HL-60 (cell line): ENCODE measurements at regions not wholly inside any gene's neighbourhood (a gene's known extent, or its start where the extent isn't known, plus 50 kb on each side); places are given as distances from the start of the nearest gene placed in this dataset.

Experiments used
- DNase-seq, 2 experiments: peaks; one replicate each; pipeline ENCODE4 v3.0.0-alpha.2; 2010 to 2020; ENCODE audit warnings: low read depth in 1 of 2, low spot score in 1 of 2
- H3K27ac ChIP-seq: fragments of 250-450 bp; sonication (Bioruptor Pico); replicated peaks from 2 replicates; pipeline ENCODE4 v1.5.1; 2020; ENCODE audit warnings: mild to moderate bottlenecking, moderate library complexity
- H3K27me3 ChIP-seq: fragments of 250-450 bp; sonication (Bioruptor Pico); 2 replicates; pipeline ENCODE4 v1.5.1; 2021; ENCODE audit warnings: mild to moderate bottlenecking, moderate library complexity; ENCODE audit not compliant: insufficient read depth, poor library complexity, severe bottlenecking
- H3K4me3 ChIP-seq: replicated peaks from 2 replicates; pipeline ENCODE4 v1.5.1; 2011; ENCODE audit warnings: mild to moderate bottlenecking, control low read depth, low read length; ENCODE audit not compliant: insufficient read depth
- CTCF ChIP-seq: IDR thresholded peaks from one replicate; pipeline ENCODE4 v1.5.1; 2011; ENCODE audit warnings: low read length, control low read depth, inconsistent platforms; ENCODE audit not compliant: insufficient read depth
- GABPA ChIP-seq: IDR thresholded peaks from 2 replicates; pipeline ENCODE4 v1.6.1; 2012; ENCODE audit warnings: low read depth
- POLR2AphosphoS5 ChIP-seq: IDR thresholded peaks from 2 replicates; pipeline ENCODE4 v1.6.1; 2012; ENCODE audit warnings: low read depth
- REST ChIP-seq: IDR thresholded peaks from 2 replicates; pipeline ENCODE4 v1.6.1; 2012; ENCODE audit warnings: low read depth; ENCODE audit not compliant: insufficient replicate concordance
- SPI1 ChIP-seq: IDR thresholded peaks from 2 replicates; pipeline ENCODE4 v1.6.1; 2012; ENCODE audit warnings: low read depth, mild to moderate bottlenecking, borderline replicate concordance

GRCh38 chr6:170200458-170200891 lies 90.4 kb downstream of the DLL1 start:
- DNase-seq = no peak
- Histone ChIP-seq H3K4me3 (no peak overlapping the region), H3K27me3 (no peaks in the 10 kb centered on the region), H3K27ac (no peak overlapping the region)
- no peak for TF ChIP-seq REST
- no peak for TF ChIP-seq SPI1
- TF ChIP-seq GABPA = no peak
- no peak for TF ChIP-seq CTCF
- no peak for TF ChIP-seq POLR2AphosphoS5

DNA sequence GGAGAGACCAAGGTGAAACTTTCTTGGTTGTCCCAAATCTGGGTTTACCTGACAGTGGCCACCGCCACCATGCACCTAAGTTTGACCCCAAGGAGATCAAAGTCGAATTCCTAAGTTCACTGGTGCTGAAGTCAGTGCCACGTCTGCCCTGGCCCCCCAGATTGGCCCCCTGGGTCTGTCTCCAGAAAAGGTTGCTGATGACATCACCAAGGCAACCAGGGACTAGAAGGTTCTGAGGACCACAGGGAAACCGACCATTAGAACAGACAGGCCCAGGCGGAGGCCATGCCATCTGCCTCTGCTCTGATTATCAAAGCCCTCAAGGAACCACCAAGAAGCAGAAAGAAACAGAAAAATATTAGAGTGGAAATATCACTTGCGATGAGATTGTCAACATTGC lies 91.2 kb downstream of the DLL1 start:
- no peak for DNase-seq
- Histone ChIP-seq H3K4me3 (no peak overlapping the region), H3K27me3 (no peaks in the 10 kb centered on the region), H3K27ac (no peak overlapping the region)
- no peak for TF ChIP-seq GABPA
- no peak for TF ChIP-seq SPI1
- TF ChIP-seq REST = no peak
- TF ChIP-seq CTCF = no peak

- Histone ChIP-seq H3K4me3 (no peak overlapping the region), H3K27me3 (no peaks in the 10 kb centered on the region), H3K27ac (no peak overlapping the region)
- DNase-seq = no peak
- TF ChIP-seq CTCF (no peak), SPI1 (no peak), POLR2AphosphoS5 (no peak), GABPA (no peak), REST (no peak)
Observed at GRCh38 chr6:170198298-170198697, 92.6 kb downstream of the DLL1 start.
